ENCODE measurements at regions not wholly inside any gene's neighbourhood (a gene's known extent, or its start where the extent isn't known, plus 50 kb on each side); places are given as distances from the start of the nearest gene placed in this dataset.

- 45 to 63% methylated on average over 4 of the region's 4 CpGs for WGBS, 2 donors
Observed at GRCh38 chr7:21067216-21067615, 280.5 kb upstream of the SP8 start.

GRCh38 chr7:21070571-21071090 is 283.9 kb upstream of the SP8 start:
- WGBS, 2 donors, result 70 to 77% methylated on average over 1 of the region's 1 CpG

More at GRCh38 chr7:21067216-21067615, 280.5 kb upstream of the SP8 start:
- Histone ChIP-seq H3K4me1 (ENCODE audit: control insufficient read depth in 2 of 2, insufficient read depth in 2 of 2, low read length in 1 of 2) (no peaks in the 10 kb centered on the region), H3K27me3 (ENCODE audit: control insufficient read depth in 1 of 2, insufficient read depth in 2 of 2, low read length in 2 of 2) (no peaks in the 10 kb centered on the region), H3K27ac (ENCODE audit: low read depth in 2 of 2, low read length in 1 of 2) (no peak overlapping the region), H3K9me3 (ENCODE audit: control insufficient read depth in 2 of 2, insufficient read depth in 1 of 2, low read depth in 1 of 2, low read length in 1 of 2) (no peaks in the 10 kb centered on the region), H3K4me3 (ENCODE audit: low read depth in 1 of 2, low read length in 2 of 2) (no peak overlapping the region), H3K36me3 (ENCODE audit: control insufficient read depth in 2 of 2, insufficient read depth in 2 of 2, low read length in 1 of 2) (no peaks in the 10 kb centered on the region)

DNA sequence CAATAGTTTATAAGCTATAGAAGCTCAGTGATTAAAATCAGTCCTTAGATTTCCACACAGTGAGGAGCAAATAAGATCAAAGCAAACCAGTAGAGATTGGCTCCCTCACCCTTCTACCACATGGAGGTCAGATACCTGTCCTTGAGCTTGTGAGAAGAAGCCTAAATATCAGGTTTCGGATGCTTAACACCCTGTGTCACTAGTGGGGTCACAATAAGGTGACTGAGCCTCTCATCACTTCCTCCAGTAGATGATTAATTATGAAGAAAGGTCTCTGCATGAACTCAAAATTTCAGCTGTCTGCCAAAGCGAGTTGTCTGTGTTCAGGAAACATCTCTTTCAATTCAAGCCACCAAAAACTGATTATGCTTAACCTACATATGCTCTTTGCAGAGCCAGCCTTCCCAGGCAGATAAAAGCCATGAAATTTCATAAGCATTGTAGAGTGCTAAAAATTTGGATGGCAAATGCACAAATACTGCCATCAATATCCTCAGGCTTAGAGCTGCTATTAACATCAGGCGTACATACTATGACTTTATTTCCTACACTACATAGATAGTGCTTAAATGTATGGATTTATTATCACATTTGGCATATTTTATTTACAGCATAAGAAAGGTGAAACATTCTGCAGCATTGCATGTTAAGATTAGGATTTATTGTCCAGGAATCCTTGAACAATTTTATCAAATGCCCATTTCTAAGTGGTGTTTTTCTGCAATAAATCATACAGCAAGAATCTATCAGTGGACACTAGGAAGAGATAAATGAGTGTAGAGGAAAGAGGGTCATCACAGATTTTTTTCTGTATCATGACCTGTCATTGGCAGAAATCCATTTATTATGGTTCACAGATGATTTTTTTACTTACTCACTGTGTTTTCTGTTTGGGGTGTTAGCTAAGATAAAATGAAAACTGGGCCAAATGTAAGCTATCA is 285.1 kb upstream of the SP8 start:
- H3K4me3 ChIP-seq (ENCODE audit: low read depth in 1 of 2, low read length in 2 of 2), result no peak overlapping the region
- no peaks in the 10 kb centered on the region for H3K36me3 ChIP-seq (ENCODE audit: control insufficient read depth in 2 of 2, insufficient read depth in 2 of 2, low read length in 1 of 2)
- H3K27me3 ChIP-seq (ENCODE audit: control insufficient read depth in 1 of 2, insufficient read depth in 2 of 2, low read length in 2 of 2), result no peaks in the 10 kb centered on the region
- 61 to 73% methylated on average over 3 of the region's 3 CpGs for WGBS, 2 donors
- H3K9me3 ChIP-seq (ENCODE audit: control insufficient read depth in 2 of 2, insufficient read depth in 1 of 2, low read depth in 1 of 2, low read length in 1 of 2), result no peaks in the 10 kb centered on the region
- no peak overlapping the region for H3K27ac ChIP-seq (ENCODE audit: low read depth in 2 of 2, low read length in 1 of 2)
- no peaks in the 10 kb centered on the region for H3K4me1 ChIP-seq (ENCODE audit: control insufficient read depth in 2 of 2, insufficient read depth in 2 of 2, low read length in 1 of 2)

More at GRCh38 chr7:21070571-21071090, 283.9 kb upstream of the SP8 start:
- Histone ChIP-seq H3K27me3 (ENCODE audit: control insufficient read depth in 1 of 2, insufficient read depth in 2 of 2, low read length in 2 of 2) (no peaks in the 10 kb centered on the region), H3K4me3 (ENCODE audit: low read depth in 1 of 2, low read length in 2 of 2) (no peak overlapping the region), H3K27ac (ENCODE audit: low read depth in 2 of 2, low read length in 1 of 2) (no peak overlapping the region), H3K4me1 (ENCODE audit: control insufficient read depth in 2 of 2, insufficient read depth in 2 of 2, low read length in 1 of 2) (no peaks in the 10 kb centered on the region), H3K36me3 (ENCODE audit: control insufficient read depth in 2 of 2, insufficient read depth in 2 of 2, low read length in 1 of 2) (no peaks in the 10 kb centered on the region), H3K9me3 (ENCODE audit: control insufficient read depth in 2 of 2, insufficient read depth in 1 of 2, low read depth in 1 of 2, low read length in 1 of 2) (no peaks in the 10 kb centered on the region)

GRCh38 chr7:21076054-21076453 is 289.4 kb upstream of the SP8 start:
- no peaks in the 10 kb centered on the region for H3K4me1 ChIP-seq (ENCODE audit: control insufficient read depth in 2 of 2, insufficient read depth in 2 of 2, low read length in 1 of 2)
- 40 to 43% methylated on average over 5 of the region's 5 CpGs for WGBS, 2 donors
- no peaks in the 10 kb centered on the region for H3K9me3 ChIP-seq (ENCODE audit: control insufficient read depth in 2 of 2, insufficient read depth in 1 of 2, low read depth in 1 of 2, low read length in 1 of 2)
- H3K36me3 ChIP-seq (ENCODE audit: control insufficient read depth in 2 of 2, insufficient read depth in 2 of 2, low read length in 1 of 2), result no peaks in the 10 kb centered on the region
- H3K4me3 ChIP-seq (ENCODE audit: low read depth in 1 of 2, low read length in 2 of 2), result no peak overlapping the region
- no peak overlapping the region for H3K27ac ChIP-seq (ENCODE audit: low read depth in 2 of 2, low read length in 1 of 2)
- H3K27me3 ChIP-seq (ENCODE audit: control insufficient read depth in 1 of 2, insufficient read depth in 2 of 2, low read length in 2 of 2), result no peaks in the 10 kb centered on the region

DNA sequence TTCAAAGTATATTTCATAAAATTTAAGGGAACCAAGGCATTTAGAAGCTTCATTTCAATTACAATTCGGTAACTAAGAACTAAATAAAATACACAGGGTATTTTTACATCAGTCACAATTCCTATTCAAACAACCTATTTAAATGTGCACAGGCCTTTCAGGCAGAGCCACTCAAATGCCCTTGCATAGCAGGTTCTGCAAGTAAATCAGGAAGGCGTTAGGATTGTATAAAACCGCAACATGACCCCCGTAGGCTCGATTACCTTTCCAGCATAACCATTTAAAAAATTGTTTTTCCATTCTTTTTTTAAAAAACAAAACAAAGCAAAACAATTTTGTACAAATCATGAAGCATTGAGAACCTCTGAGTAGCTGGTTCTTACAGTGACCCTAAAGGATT is 289.9 kb upstream of the SP8 start:
- Histone ChIP-seq H3K4me3 (ENCODE audit: low read depth in 1 of 2, low read length in 2 of 2) (no peak overlapping the region), H3K4me1 (ENCODE audit: control insufficient read depth in 2 of 2, insufficient read depth in 2 of 2, low read length in 1 of 2) (no peaks in the 10 kb centered on the region), H3K9me3 (ENCODE audit: control insufficient read depth in 2 of 2, insufficient read depth in 1 of 2, low read depth in 1 of 2, low read length in 1 of 2) (no peaks in the 10 kb centered on the region), H3K27me3 (ENCODE audit: control insufficient read depth in 1 of 2, insufficient read depth in 2 of 2, low read length in 2 of 2) (no peaks in the 10 kb centered on the region), H3K36me3 (ENCODE audit: control insufficient read depth in 2 of 2, insufficient read depth in 2 of 2, low read length in 1 of 2) (no peaks in the 10 kb centered on the region), H3K27ac (ENCODE audit: low read depth in 2 of 2, low read length in 1 of 2) (no peak overlapping the region)
- 43 to 54% methylated on average over 5 of the region's 5 CpGs for WGBS, 2 donors

DNA sequence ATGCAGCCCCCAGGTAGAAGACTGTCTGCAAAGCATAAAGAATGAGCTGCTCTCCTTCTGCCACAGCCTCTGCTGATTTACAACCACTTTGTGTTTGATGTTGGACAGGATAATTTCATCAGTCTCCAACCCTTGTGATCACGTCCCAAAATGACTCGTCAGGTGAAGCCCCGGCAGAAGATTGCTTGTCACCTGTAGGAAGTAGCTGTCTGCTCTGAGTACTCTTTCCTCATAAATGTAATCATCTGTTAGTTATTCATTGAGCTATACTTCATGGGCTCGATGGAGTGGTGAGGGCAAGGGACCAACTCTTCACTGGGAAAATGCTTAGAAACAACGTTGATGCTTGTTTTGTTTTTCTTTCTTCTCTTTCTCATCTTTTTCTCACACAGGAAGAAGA is 290.9 kb upstream of the SP8 start:
- WGBS, 2 donors, result 67 to 73% methylated on average over 5 of the region's 5 CpGs
- Histone ChIP-seq H3K27me3 (ENCODE audit: control insufficient read depth in 1 of 2, insufficient read depth in 2 of 2, low read length in 2 of 2) (no peaks in the 10 kb centered on the region), H3K4me1 (ENCODE audit: control insufficient read depth in 2 of 2, insufficient read depth in 2 of 2, low read length in 1 of 2) (no peaks in the 10 kb centered on the region), H3K9me3 (ENCODE audit: control insufficient read depth in 2 of 2, insufficient read depth in 1 of 2, low read depth in 1 of 2, low read length in 1 of 2) (no peaks in the 10 kb centered on the region), H3K36me3 (ENCODE audit: control insufficient read depth in 2 of 2, insufficient read depth in 2 of 2, low read length in 1 of 2) (no peaks in the 10 kb centered on the region), H3K4me3 (ENCODE audit: low read depth in 1 of 2, low read length in 2 of 2) (no peak overlapping the region), H3K27ac (ENCODE audit: low read depth in 2 of 2, low read length in 1 of 2) (no peak overlapping the region)

- Histone ChIP-seq H3K4me1 (ENCODE audit: control insufficient read depth in 2 of 2, insufficient read depth in 2 of 2, low read length in 1 of 2) (no peaks in the 10 kb centered on the region), H3K9me3 (ENCODE audit: control insufficient read depth in 2 of 2, insufficient read depth in 1 of 2, low read depth in 1 of 2, low read length in 1 of 2) (peaks cover 0 to 3% of the 10 kb centered on the region in 2 donors), H3K27ac (ENCODE audit: low read depth in 2 of 2, low read length in 1 of 2) (no peak overlapping the region), H3K36me3 (ENCODE audit: control insufficient read depth in 2 of 2, insufficient read depth in 2 of 2, low read length in 1 of 2) (no peaks in the 10 kb centered on the region), H3K27me3 (ENCODE audit: control insufficient read depth in 1 of 2, insufficient read depth in 2 of 2, low read length in 2 of 2) (no peaks in the 10 kb centered on the region), H3K4me3 (ENCODE audit: low read depth in 1 of 2, low read length in 2 of 2) (no peak overlapping the region)
- WGBS, 2 donors, result 88 to 91% methylated on average over 7 of the region's 7 CpGs
Observed at GRCh38 chr7:21084286-21084685, 297.6 kb upstream of the SP8 start.

- Histone ChIP-seq H3K27me3 (ENCODE audit: control insufficient read depth in 1 of 2, insufficient read depth in 2 of 2, low read length in 2 of 2) (no peaks in the 10 kb centered on the region), H3K4me1 (ENCODE audit: control insufficient read depth in 2 of 2, insufficient read depth in 2 of 2, low read length in 1 of 2) (no peaks in the 10 kb centered on the region), H3K4me3 (ENCODE audit: low read depth in 1 of 2, low read length in 2 of 2) (no peak overlapping the region), H3K9me3 (ENCODE audit: control insufficient read depth in 2 of 2, insufficient read depth in 1 of 2, low read depth in 1 of 2, low read length in 1 of 2) (peaks cover 0 to 3% of the 10 kb centered on the region in 2 donors), H3K36me3 (ENCODE audit: control insufficient read depth in 2 of 2, insufficient read depth in 2 of 2, low read length in 1 of 2) (no peaks in the 10 kb centered on the region), H3K27ac (ENCODE audit: low read depth in 2 of 2, low read length in 1 of 2) (no peak overlapping the region)
Observed at GRCh38 chr7:21086688-21087087, 300.0 kb upstream of the SP8 start.

- H3K4me3 ChIP-seq (ENCODE audit: low read depth in 1 of 2, low read length in 2 of 2), result no peak overlapping the region
- H3K9me3 ChIP-seq (ENCODE audit: control insufficient read depth in 2 of 2, insufficient read depth in 1 of 2, low read depth in 1 of 2, low read length in 1 of 2), result peaks cover 0 to 3% of the 10 kb centered on the region in 2 donors
- 61 to 70% methylated on average over 4 of the region's 4 CpGs for WGBS, 2 donors
- no peaks in the 10 kb centered on the region for H3K27me3 ChIP-seq (ENCODE audit: control insufficient read depth in 1 of 2, insufficient read depth in 2 of 2, low read length in 2 of 2)
- H3K4me1 ChIP-seq (ENCODE audit: control insufficient read depth in 2 of 2, insufficient read depth in 2 of 2, low read length in 1 of 2), result no peaks in the 10 kb centered on the region
- H3K27ac ChIP-seq (ENCODE audit: low read depth in 2 of 2, low read length in 1 of 2), result no peak overlapping the region
- H3K36me3 ChIP-seq (ENCODE audit: control insufficient read depth in 2 of 2, insufficient read depth in 2 of 2, low read length in 1 of 2), result no peaks in the 10 kb centered on the region
Observed at GRCh38 chr7:21089653-21090052, 303.0 kb upstream of the SP8 start.
